Cardiac septum (tissue), 1 donor: ENCODE measurements at regions not wholly inside any gene's neighbourhood (a gene's known extent, or its start where the extent isn't known, plus 50 kb on each side); places are given as distances from the start of the nearest gene placed in this dataset.

Source experiments
- DNase-seq: peaks from one replicate; pipeline ENCODE4 v3.0.0-alpha.2; 2020; ENCODE audit warnings: low spot score
- intact Hi-C: fragments of 100-400 bp; cut with DNase I; formaldehyde crosslinking; loops from one replicate; pipeline ENCODE4 v1.14.0; 2022
- donor health status: DM: no; HTN: no; CAD: no.

DNA sequence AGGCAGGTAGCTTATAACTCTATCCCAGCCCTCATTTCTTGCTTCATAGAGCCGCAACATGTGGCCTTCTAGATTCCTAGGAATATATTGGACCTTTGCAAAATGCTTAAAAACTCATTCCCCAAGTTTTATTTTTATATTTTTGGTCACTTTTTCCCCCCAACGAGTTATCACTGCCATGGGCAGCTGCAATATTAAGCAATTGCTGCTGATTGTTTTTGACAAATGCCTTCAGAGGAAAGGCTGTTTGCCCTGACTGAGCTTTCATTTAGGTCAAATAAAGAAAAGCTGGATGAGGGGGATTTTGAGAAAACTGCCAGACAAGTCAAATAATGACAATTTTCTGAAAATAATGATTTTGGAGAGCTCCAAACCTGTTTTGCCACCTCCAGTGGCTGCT lies 976.9 kb upstream of the MBL2 start:
- intact Hi-C loops: no loop called here

DNA sequence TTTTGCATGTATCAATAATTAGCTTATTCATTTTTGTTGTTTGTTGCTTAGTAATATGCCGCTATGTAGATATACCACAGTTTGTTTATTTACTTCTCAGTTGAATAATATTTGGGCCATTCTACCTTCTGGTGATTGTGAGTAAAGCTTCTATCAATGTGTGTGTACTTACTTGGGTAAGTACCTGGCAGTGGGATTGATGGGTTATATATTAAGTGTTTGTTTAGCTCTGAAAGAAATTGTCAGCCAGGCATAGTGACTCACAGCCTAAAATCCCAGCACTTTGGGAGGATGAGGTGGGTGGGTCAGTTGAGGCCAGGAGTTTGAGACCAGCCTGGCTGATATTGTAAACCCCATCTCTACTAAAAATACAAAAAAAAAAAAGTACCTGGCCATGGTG lies 975.7 kb upstream of the MBL2 start:
- intact Hi-C loops: no loop called here
- no peak for DNase-seq

More for the DNA sequence above, 976.9 kb upstream of the MBL2 start:
- DNase-seq: no peak

DNA sequence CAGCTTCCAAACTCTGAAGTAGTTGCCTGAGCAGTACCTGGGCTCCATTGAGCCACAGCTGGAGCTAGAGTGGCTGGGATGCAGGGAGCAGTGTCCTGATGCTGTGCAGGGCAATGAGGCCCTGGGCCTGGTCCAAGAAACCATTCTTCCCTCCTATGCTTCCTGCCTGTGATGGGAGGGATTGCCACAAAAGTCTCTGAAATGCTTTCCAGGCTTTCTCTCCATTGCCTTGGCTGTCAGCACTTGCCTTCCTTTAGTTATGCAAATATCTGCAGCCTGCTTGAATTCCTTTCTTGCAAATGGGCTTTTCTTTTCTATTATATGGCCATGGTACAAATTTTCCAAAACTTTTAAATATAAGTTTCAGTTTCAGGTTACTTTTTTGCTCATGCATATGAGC lies 972.2 kb upstream of the MBL2 start:
- intact Hi-C loops: no loop called here
- DNase-seq: no peak

DNA sequence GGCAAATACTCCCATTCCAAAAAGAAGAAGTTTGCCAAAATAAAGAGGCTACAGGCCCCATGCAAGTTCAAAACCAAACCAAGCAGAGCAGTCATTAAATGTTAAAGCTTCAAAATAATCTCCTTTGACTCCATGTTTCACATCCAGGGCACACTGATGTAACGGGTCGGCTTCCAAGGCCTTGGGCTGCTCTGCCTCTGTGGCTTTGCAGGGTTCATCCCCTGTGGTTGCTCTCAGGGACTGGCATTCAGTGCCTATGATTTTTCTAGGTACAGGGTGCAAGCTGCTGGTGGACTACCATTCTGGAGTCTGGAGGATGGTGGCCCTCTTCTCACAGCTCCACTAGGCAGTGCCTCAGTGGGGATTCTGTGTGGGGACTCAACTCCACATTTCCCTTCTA lies 971.6 kb upstream of the MBL2 start:
- intact Hi-C loops: no loop called here
- DNase-seq: no peak

DNA sequence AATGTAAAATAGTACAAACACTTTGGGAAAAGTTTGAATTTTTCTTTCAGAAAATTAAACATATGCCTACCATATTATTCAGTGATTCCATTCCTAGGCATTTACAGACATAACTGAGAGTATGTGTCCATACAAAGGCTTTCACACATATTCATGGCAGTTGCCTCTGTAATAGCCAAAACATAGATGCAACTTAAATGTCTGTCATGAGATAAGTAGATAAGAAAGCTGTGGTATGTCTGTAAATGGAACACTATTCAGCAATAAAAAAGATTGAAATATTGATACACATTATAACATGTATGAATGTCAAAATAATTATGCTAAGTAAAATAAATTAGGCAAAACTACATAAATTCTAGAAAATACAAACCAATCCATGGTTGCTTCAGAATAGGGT lies 964.5 kb upstream of the MBL2 start:
- no peak for DNase-seq
- intact Hi-C loops: no loop called here

DNA sequence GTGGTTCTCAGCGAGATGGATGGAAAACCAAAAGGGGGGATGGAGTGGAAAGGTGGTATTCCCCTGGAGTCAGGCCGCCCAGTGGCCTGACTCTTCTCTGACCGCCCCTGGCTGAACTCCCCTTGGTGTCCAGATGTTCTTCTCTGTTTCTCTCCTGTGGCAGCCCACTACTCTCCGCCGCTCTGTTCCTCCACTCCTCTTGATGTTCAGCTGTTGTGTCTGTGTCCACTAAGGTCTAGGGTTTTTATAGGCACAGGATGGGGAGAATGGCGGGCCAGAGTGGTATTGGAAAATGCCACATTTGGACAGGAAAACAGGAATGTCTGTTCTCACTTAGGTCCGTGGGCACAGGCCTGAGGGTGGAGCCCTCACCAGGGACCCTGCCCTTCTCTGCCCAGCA lies 954.3 kb upstream of the MBL2 start:
- no peak for DNase-seq
- intact Hi-C loops: no loop called here

DNA sequence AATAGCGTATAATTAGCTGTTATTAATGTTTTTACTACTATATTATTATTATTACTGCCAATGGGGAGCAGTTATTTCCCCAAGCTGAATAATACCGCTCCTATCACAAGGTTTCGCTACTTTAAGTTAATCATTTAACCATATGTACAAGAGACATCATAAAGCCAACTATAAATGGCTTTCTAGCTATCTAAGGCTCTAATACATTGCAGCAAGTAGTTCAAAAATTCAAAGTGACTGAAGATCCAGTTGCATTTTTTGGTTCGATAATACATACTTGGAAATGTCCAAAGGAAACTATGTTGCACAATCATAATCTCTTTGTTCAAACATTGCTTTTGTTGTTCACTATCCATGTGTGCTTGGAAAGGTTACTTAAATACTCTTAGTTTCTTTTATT lies 952.0 kb upstream of the MBL2 start:
- no peak for DNase-seq
- intact Hi-C loops: no loop called here

DNA sequence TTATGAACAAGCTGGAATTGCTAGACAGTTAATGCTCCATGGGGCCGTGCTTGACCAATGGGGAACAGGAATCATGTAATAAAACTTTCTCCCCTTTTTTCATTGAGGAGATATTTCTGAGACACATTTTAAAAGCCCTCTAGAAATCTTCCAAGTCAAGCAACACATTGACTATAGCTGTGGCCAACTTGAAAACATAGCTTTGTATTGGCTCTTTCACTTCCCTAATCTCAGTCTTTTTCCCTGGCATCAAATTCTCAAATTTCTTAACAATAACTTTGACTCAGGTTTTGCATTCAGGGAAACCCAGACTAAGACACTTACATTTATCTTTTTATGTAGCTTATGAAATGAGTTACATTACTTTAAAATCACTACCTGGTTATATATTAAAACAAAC lies 947.1 kb upstream of the MBL2 start:
- DNase-seq: no peak

DNA sequence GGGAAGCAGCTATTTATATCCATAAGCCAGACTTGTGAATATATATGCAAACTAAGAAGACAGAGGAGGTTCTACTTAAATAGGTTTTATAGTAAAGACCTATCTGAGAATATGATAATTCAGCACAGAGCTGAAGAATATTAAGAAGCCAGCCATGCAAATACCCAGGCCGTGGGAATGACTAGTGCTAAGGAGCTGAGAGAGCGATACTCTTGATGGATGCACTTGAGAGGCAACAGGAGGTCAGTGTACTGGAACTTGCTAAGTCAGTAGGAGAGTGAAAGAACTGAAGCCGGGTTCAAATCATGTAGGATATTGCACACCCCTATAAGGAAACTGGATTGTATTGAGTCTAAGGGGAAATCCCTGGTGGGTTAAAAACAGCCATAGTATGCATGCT lies 943.6 kb upstream of the MBL2 start:
- intact Hi-C loops: no loop called here
- no peak for DNase-seq

More for the DNA sequence above, 947.1 kb upstream of the MBL2 start:
- intact Hi-C loops: no loop called here

DNA sequence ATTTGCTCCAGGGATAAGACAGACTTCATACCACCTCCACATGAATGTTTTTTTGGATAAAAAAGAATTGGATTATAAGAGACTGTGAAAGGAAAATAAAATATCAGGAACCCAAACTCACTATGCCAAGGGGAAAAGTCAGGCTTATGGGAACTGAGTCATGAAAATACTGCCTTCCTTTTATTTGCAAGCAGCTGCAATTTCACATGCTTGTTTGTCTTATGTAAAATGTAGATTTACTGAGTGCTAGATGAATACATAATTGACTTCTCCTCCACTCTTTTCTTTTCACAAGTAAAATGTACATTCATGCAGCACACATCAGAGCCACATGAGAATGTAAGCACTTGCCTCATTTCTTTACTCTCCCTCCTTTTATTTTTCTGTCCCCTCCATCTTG lies 940.8 kb upstream of the MBL2 start:
- intact Hi-C loops: no loop called here
- no peak for DNase-seq

DNA sequence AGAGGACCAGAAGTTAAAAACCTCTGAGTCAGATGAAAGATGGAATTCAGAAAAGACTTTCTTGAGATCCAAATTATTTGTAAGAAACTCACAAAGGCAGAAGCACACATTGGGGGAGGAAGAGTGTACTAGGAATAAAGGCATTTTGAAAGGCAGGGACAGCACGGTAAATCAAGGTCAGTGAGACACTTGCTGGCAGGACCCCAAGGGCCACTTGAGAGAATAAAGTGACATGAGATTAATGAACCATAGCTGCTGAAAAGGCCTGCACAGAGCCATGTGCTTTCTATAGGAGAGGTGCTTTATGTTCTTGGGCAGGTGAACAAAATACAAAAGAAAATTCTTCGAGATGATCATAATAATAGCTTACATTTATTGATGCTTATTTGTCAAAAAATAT lies 929.9 kb upstream of the MBL2 start:
- DNase-seq: no peak
- intact Hi-C loops: no loop called here

DNA sequence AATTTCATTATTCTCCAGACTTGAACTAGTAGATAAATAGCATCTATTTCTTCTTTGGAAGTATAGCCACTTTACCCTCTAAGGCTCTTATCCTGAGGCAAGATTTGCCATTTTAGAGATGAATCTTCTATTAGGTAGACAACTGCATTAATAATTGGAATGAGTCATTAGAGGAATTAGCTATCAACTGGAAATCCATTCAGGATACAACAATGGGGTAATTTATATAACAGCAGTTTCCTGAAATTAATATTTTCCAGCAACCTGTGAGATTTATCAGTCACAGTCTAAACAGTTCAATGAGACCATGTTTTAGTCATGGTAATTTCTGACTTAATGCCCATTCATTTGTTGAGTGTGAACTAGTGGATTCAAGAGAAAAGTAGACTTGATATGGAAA lies 928.6 kb upstream of the MBL2 start:
- intact Hi-C loops: no loop called here
- no peak for DNase-seq

DNA sequence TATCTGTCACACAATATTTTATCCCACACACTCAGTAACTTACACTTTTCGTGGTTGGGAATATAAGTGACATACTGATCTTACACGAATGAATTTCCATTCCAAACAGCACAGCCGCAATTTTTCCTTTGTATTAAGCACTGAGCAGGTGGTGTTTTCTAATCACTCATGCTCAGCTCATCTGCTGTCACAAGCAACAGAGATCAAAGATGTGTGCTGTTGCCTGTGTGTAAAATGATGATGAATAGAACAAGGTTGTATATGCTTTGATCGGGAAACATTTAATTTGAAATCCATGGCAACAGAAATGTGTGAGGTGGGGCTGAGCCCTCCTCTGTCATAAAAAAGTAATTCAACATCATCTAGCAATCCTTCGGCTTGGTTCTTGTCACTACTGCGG lies 927.7 kb upstream of the MBL2 start:
- intact Hi-C loops: no loop called here
- DNase-seq: no peak

DNA sequence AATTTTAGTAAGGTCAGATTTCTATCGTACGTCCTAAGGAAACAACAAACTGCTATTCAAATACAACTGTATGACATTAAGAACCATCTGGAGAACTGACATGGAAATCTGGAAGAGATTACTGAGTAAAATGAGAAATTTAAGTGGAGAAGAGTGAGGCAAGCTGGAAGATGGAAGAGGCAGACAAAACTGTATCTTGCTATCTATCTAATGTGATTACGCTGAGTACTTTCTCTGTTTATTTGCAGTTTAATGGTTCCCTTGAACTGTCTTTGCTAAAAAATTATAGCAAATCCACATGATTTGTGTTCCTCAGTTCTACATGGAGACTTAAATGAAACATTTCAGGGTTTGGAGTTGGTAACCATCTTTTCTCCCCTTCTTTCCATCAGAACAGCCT lies 927.1 kb upstream of the MBL2 start:
- intact Hi-C loops: no loop called here
- no peak for DNase-seq

DNA sequence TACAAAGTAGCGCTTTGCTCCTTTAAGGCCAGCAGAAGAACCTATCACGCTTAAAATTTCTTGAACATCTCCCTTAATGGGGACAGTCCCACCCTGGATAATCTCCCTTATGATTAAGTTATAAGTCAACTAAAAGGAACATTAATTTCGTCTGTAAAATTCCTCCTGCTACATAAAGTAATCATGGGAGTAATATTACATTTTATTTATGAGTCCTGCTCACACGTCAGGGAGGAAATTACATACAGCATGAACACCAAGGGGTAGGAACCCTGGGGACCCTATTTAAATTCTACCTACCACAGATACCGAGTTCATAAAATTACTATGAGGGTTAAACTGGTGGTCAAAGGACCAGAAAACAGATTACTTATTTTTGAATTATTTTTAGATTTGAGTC lies 926.6 kb upstream of the MBL2 start:
- DNase-seq: no peak
- intact Hi-C loops: no loop called here

DNA sequence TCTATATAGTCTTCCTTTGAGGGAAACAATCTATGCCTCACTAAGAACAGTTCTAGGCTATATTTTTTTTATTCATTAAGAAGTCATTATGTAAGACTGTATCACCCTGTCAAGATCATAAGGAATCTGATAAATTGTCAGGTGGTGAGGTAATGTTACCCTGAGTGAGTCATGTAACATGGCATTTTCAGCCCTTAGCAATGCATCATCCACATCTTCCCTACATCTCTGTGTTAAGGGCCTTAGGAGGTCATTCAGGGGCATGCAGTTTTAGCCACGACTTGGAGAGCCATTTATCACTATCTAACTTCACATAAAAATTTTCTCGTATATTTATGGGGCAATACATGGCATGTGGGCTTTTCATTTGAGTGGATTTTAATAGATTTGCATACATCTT lies 924.5 kb upstream of the MBL2 start:
- no peak for DNase-seq
- intact Hi-C loops: no loop called here

DNA sequence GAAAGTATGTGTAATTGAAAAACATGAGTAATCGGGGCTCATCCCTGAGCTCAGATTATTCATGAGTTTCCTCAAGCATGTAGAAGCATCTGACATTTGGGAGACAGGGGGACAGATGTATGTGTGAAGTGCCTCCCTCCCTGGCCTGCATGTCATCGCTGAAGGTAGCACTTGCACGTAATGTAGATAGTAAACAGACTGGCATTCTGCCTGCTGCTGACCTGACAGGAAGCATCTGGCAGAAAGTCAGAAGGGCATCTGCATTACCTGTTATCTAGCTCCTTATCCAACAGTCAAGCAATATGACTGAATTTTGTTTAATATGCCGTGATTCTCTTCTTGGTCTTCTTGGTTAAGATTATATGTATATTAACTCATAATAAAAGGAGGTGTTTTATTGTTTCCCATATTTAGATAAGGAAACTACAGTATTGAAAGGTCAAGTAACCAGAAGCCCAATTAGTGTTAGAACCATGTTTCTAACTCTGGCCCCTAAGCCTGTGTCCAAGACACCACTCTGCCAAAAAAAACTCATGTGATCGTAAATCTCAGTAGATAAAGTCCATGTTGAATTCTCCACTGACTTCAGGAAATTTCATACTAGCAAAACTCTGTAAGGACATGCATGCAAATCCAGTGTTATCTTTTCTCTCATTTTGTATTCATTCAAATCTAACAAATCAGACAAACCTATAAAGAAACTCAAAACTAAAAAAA lies 918.1 kb upstream of the MBL2 start:
- intact Hi-C loops: no loop called here
- no peak for DNase-seq

DNA sequence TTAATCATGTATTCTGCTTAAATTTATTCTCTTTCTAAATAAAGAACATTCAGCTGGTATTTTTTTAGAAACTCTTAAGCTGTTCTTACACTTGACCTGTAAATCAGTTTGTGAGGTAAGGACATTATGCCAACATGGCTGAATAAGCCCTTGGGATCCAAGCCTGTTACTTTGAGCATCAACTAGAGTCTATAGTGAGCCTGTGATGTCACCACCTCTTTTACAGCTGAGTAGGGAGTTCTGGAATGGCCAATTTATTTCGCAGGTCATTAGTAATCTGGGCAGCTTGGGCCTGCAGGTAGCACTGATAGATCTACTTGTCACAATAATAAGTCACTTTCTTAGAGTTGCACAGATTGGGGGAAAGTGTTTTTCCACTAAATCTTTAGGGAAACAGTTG lies 915.2 kb upstream of the MBL2 start:
- no peak for DNase-seq
- intact Hi-C loops: no loop called here

DNA sequence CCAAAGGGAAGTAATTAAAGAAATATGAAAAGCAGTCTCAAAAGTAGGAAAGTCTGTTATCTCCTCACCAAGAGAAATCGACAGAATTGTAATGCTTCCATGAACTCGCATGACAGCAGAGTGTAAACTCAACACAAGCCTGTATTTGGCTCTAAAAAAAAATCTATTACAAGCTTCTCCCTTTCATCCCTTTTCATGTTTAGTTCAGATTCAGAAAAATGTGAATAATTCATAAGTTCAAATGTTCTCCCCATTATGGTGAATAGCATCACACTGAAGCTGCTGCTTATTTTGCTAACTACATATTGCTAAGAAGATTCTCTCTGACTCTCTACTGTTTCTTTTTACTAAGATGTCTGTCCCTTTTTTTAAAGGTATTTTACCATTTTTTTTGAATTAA lies 910.3 kb upstream of the MBL2 start:
- intact Hi-C loops: no loop called here
- DNase-seq: no peak

DNA sequence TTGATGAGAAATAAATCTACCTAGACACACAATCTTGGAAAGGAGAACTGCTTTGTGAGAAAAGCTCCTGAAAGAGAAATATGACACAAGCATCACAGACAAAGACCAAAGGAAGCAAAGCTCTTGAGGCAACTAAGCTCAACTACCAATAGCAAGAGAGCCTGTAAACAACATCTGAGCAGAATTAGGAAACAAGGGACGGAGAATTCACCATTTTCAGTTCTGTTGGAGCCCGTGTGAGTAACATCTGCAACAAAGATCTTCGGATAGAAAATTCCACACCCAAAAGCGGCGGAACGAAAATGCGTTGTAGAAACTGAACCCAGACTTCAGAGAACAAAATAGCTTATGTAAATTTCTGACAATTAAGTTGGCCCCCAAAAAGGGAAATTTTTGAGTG lies 909.9 kb upstream of the MBL2 start:
- intact Hi-C loops: no loop called here
- DNase-seq: no peak

DNA sequence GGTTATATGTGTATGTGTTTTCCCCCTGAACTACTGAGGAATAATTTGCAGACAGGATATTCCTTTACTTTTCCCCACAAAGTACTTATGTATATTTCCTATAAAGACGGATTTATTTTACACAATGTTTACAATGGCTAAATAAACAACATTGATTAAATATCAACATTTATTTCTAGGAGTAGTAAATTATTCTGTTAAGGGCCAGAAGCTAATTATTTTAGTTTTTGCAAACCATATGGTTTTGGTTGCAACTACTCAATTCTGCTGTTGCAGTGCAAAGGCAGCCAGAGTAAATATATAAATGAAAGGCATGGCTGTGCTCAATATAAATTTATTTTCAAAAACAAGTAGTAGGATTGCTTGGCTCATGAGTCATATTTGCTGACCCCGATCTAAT lies 907.1 kb upstream of the MBL2 start:
- no peak for DNase-seq
- intact Hi-C loops: no loop called here

DNA sequence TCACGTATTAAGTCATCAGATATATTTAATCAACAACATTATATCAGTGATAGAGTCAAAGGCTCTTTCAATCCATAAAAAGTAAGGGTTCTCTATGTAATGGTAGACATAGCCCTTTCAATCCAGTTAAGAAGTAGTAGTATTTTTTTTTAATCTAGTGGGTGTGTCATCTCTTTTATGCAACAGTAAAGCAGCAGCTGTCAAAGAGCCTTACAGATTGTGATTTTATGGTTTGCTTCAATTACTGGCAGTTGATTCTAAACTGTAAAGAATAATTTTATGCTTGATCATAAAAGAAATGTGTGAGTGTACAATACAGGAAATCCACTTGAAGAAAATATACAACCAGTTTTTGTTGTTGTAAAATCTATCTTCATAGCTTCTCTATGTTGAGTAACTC lies 902.6 kb upstream of the MBL2 start:
- intact Hi-C loops: no loop called here

More for the DNA sequence above, 902.6 kb upstream of the MBL2 start:
- DNase-seq: no peak
